Endothelial cell of hepatic sinusoid (primary cell): ENCODE measurements at regions not wholly inside any gene's neighbourhood (a gene's known extent, or its start where the extent isn't known, plus 50 kb on each side); places are given as distances from the start of the nearest gene placed in this dataset.

ENCODE experiments used
- in situ Hi-C: cut with HindIII; loops from 2 replicates; pipeline ENCODE4 v1.10.0; 2017; ENCODE audit warnings: low sequenced_read_pairs

DNA sequence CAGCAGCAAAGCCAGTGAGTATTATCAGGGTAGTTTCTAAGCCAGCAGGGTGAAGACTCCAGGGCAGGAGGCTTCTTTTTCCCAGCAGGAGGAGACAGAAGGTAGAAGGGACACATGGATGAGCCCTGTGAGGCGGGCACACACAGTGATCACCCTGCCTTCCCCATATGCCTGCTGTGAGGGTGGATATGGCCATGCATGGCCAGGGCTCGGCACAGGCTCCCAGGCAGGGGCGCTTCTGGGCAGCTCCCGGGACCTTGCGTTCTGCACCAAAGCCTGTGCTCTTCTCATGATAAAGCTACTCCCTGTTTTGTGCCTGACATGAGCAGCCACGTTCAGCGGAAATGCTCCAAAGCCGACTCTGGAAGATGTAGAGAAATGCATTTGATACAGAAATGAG, 807.2 kb downstream of the TYW1 start:
- in situ Hi-C loops = no loop called here

GRCh38 chr7:67805921-67806471, 809.4 kb downstream of the TYW1 start:
- in situ Hi-C loops = no loop called here

DNA sequence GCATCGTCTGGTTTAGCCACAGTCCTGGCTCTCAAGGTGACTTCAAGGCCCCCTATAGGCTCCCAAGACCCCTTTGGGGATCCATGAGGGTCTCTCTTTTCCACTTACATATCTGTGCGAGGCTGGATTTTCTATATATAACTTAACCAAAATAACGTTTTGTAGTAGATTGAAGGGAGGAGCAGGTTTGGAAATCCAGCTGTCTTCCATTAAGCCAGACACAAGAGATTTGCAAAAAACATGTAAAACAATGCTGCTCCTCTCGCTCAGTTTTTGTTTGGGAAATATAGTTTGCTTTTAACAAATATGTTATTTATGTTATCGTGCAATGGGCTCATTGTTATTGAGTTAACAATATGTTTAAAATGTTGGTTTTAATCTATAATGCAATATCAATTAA, 811.2 kb downstream of the TYW1 start:
- in situ Hi-C loops = no loop called here

- in situ Hi-C loops = no loop called here
These were observed 813.0 kb downstream of the TYW1 start for GRCh38 chr7:67809586-67809985.

DNA sequence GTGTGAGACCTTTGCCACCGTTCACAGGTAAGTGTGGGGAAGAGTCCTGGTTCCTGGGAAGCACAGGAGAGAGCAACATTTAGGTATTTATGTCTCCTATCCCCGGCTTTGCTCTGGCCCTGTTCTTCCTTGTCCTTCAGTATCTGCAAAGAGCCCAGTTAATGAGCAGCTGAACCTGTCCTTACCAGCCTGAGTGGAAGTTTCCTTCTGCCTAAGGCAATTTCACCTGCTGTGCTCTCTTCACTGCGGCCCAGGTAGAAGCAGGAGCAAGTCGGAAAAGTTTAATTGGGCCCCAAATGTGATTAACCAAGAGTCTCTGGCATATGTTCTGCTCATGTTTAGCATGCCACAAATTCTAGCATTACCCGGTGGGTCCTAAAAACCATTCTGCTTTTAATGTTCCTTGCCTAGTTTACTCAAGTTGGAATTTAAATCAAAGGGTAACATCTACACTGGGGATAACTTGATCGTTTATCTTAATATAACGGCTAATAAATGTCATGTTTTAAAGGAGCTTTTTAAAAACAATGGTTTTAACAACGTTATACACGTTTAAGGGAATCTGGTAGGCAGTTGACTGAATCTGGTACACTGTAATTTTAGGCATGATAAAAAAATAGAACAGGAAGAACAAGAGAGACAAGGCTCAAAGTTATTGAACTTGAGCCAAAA, 817.1 kb downstream of the TYW1 start:
- in situ Hi-C loops = no loop called here

DNA sequence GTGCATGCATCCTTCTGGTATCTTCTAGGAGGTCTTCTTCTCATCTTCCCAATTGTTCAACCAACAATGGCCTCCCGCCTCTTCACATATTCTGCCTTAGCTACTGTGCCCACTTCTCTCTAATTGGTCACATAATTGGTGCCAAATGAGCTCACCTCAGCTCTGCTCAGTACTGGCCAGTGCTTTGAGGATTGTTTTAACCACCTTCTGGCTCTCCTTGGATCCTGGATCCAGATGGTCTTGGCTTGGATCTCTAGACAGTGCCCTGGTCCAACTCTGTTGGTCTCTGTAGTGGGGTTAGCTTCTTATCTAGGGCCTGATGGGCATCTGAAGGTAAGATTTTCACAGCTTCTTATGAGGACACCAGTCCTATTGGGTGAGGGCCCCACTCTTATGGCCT, 820.8 kb downstream of the TYW1 start:
- in situ Hi-C loops = no loop called here

DNA sequence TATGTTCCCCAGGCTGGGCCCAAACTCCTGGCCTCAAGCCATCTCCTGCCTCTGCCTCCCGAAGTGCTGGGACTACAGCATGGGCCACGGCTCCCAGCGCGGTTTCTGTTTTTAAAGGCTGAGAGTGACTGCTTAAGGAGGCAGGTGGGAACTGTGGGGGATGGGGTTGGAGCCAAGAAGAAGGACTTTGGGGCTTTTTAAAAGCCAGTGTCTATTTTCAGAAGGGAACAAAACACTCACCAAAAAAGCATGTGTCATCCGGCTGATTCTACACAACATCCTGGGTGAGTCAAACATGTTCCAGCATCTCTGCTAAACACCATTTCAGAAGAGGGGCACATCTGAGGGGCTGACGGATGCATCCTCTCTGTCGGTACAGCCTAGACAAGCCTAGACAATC, 824.5 kb downstream of the TYW1 start:
- in situ Hi-C loops = no loop called here

DNA sequence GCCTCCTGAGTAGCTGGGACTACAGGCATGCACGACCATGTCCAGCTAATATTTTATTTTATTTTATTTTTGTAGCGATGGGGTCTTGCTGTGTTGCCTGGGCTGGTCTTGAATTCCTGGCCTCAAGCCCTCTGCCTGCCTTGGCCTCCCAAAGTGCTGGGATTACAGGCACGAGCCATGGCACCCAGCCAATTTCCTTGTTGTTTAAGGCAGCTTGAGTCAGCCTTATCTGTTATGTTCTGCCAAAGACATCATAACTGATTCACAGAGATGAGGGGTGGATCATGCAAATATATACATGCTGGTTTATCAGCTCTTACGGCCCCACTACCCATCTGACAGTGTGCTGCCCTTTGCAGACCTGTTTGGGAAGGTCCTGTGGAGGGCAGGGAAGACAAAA, 826.7 kb downstream of the TYW1 start:
- in situ Hi-C loops = no loop called here

- in situ Hi-C loops = no loop called here
These were observed 828.7 kb downstream of the TYW1 start for GRCh38 chr7:67825356-67825755.

- in situ Hi-C loops = no loop called here
These were observed 845.3 kb downstream of the TYW1 start for GRCh38 chr7:67841896-67842295.

DNA sequence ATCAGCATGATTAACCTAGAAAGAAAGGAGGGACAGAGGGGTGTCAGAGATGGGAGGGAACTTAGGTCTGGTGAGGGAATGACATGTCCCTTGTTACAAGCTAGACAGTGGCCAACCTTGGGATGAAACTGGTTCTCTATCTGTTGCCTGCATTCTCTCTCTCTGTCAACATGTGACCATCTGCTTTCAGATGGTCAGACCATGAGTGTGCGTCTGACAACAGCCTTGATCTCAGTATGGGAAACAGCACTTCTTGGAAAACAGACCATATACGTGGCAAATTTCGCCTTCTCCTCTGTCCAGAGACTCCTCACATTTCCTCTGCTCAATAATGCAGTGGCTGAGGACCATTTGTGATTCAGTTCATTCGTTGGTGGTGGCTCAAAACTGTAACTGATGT, 845.9 kb downstream of the TYW1 start:
- in situ Hi-C loops = no loop called here

GRCh38 chr7:67843001-67843565, 846.5 kb downstream of the TYW1 start:
- in situ Hi-C loops = no loop called here

- in situ Hi-C loops = no loop called here
These were observed 847.0 kb downstream of the TYW1 start for GRCh38 chr7:67843615-67844014.

GRCh38 chr7:67847092-67847787, 850.6 kb downstream of the TYW1 start:
- in situ Hi-C loops = no loop called here

DNA sequence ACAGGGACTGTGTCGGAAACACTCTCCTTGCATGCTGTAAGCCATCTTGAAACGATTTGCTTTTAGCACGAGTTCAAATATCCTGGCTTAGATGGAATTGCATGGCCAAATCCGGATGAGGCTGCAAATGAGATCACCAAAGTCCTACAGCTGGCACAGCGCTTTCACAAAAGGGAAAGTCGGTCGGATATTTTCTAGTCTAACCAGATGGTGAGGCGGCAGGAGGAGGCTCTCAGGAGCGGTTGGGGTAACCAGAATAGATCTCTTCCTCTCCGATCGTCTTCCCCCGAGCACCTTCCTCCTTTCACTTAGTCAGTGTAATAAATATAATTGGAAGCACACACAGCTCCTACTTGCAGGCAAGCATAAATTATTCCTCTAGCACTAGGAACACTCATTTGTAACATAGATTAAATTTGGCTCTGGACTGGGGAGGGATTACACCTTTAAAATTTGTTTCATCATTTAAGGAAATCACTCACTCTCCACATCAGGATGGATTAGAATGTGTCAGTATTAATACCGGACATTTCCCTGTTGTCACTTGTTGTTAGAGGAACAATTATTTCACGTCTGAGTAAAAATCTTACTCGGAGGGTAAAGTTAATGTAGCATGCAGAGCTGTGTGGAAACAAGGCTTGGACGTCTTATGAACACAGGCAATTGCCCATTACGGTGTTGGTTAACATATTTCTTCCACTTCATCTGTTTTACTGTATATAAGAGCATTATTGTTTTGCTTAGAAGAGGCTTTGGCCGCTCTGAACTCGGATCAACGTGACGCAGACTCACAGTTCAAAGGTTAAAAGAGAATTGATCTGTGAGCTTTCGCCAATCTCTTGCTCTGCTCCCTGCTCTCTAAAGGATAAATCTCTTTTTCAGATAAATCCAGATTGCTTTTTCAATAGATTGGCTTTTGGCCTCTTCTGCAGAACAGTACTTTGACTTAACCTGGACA, 857.9 kb downstream of the TYW1 start:
- in situ Hi-C loops = no loop called here

DNA sequence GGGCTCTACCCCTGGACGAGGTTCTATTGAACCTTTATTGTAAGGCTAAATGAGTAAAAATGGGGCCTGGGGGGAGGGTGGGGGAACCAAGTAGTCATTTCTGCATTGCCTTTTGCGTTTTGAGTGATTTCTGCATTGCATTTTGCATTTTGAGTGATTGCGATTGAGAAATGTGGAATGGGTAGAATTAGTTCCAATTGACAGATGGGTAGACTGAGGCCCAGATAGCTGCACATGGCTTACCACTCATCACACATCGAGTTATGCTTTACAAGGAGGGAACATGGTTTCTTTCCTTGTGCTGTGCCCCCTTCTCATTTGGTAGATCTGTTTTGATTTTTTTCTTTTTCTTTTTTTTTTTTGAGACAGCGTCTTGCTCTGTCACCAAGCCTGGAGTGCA, 858.7 kb downstream of the TYW1 start:
- in situ Hi-C loops = no loop called here

DNA sequence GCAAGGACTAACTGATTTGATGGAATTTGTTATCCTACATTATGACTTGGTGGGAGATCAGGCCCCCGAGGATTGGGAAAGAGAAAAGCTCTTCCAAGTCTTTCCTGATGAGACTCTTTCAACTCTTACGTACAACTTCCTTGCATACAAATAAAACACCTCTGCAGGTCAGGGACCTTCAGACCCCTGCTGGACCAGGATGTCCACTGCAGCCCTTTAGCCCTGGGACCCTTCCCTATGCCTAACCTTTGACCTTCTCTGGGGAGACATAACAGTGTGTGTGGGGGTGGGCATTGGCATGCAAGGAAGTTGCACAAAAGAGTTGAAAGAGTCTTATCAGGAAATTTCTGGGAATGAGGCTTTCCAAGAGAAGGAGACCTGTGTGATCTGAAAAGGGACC, 859.4 kb downstream of the TYW1 start:
- in situ Hi-C loops = no loop called here

DNA sequence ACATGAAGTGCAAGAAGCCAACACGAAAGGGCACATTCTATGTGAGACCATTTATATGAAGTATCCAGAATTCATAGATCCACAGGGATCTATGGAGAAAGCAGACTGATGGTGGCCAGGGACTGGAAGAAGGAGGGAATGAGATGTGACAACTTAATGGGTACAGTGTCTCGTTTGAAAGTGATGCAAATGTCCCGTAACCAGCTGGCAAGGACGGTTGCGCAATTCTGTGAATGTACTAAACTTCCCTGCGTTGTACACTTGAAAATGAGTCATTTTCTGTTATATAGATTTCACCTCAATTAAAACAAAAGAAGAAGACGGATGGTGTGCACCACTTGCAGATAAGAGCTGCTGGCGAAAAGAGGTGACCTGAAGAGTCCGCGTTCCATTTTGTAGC, 861.1 kb downstream of the TYW1 start:
- in situ Hi-C loops = no loop called here

DNA sequence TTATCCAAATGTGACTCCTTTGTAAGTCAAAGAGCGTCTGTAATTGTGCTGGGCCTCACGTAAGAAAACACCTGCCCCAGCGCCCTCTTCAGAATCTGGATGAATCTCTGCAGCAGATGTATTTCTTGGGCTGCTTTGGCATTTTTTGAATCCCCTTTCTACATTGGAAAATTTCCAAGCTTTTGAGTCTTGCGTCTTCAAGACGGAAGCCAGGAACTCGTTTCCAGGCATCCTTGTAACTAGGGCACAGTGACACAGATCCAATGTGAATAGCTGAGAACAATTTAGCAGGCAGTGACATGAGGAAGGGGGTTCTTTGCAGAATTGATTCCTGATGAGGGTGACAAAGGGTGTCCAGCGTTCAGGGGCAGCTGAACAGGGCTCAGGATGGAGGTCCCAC, 862.3 kb downstream of the TYW1 start:
- in situ Hi-C loops = no loop called here

GRCh38 chr7:67863911-67864310, 867.3 kb downstream of the TYW1 start:
- in situ Hi-C loops = no loop called here

- in situ Hi-C loops = no loop called here
These were observed 869.4 kb downstream of the TYW1 start for GRCh38 chr7:67866054-67866453.
